Heart left ventricle (tissue), 16 donors: ENCODE measurements at regions not wholly inside any gene's neighbourhood (a gene's known extent, or its start where the extent isn't known, plus 50 kb on each side); places are given as distances from the start of the nearest gene placed in this dataset.

Source experiments
- ATAC-seq, 4 donors: fragments of 200-7000 bp; cut with Tn5 transposase; one replicate each; pipeline ENCODE4 v1.9.1; 2020 to 2022; ENCODE audit warnings: moderate library complexity in 4 of 4, mild to moderate bottlenecking in 3 of 4, moderate number of reproducible peaks in 1 of 4
- DNase-seq, 5 donors: peaks; one replicate each; pipeline ENCODE4 v3.0.0-alpha.2; 2020
- H3K27ac ChIP-seq, 12 donors: fragments of 200-600 bp; sonication (generic) in 4 of 12; one replicate each; pipeline versions ENCODE4 v1.5.0 to v1.8.0; 2016 to 2022; ENCODE audit warnings: mild to moderate bottlenecking in 2 of 12
- H3K27me3 ChIP-seq, 9 donors: fragments of 200-600 bp; sonication (generic) in 2 of 9; one replicate each; pipeline versions ENCODE4 v1.5.1 to v1.8.0; 2016 to 2022; ENCODE audit warnings: mild to moderate bottlenecking in 3 of 9
- H3K36me3 ChIP-seq, 9 donors: fragments of 200-600 bp; sonication (generic) in 2 of 9; one replicate each; pipeline versions ENCODE4 v1.5.0 to v1.8.0; 2018 to 2022; ENCODE audit warnings: mild to moderate bottlenecking in 2 of 9
- H3K4me1 ChIP-seq, 12 donors: fragments of 200-600 bp; sonication (generic) in 4 of 12; one replicate each; pipeline versions ENCODE4 v1.5.0 to v1.8.0; 2016 to 2022; ENCODE audit warnings: mild to moderate bottlenecking in 3 of 12
- H3K4me3 ChIP-seq, 12 donors: fragments of 200-600 bp; sonication (generic) in 4 of 12; one replicate each; pipeline versions ENCODE4 v1.5.0 to v1.8.0; 2017 to 2022; ENCODE audit warnings: mild to moderate bottlenecking in 9 of 12, moderate library complexity in 4 of 12
- H3K9me3 ChIP-seq, 12 donors: fragments of 200-600 bp; sonication (generic) in 4 of 12; one replicate each; pipeline versions ENCODE4 v1.5.0 to v1.8.0; 2016 to 2022; ENCODE audit warnings: mild to moderate bottlenecking in 1 of 12
- POLR2A ChIP-seq, 2 donors: fragments of 450-650 bp; IDR thresholded peaks; one replicate each; pipeline ENCODE4 v1.6.1; 2017; ENCODE audit warnings: antibody characterized with exemption in 2 of 2, mild to moderate bottlenecking in 2 of 2, moderate library complexity in 2 of 2
- whole genome bisulfite sequencing, 4 donors: extraction: QIAGEN DNeasy Blood & Tissue Kit in 2 of 4; methylation state at CpG; one replicate each; pipeline versions ENCODE4 v1.1.5 to v1.1.7; 2013 to 2018; 5-methylcytosine and 5-hydroxymethylcytosine counted together
- intact Hi-C, 10 donors: fragments of 100-400 bp; cut with DNase I; formaldehyde crosslinking; loops; one replicate each; pipeline versions ENCODE4 v1.11.1 to v1.14.2; 2022
- TF ChIP-seq, protein P1 (sequence below), 12 donors: fragments of 200-600 bp; sonication (generic) in 4 of 12; IDR thresholded peaks; one replicate each; pipeline versions ENCODE4 v1.5.0 to v1.8.0; 2018 to 2022; ENCODE audit warnings: antibody characterized with exemption in 12 of 12, mild to moderate bottlenecking in 5 of 12
- donor health status: ischemic (EF 13 %, LVEDD 7.1; RV severe dilation, severe dysfunction).
- donor health status: healthy with polysubstance abuse.
- donor health status: DM: no; HTN: yes; CAD: no.
- donor health status: DM: no; HTN: no; CAD: no.
- donor health status: ischemic (EF 25% LVEDD 6.9; RV normal size, moderate dysfunction).
- donor health status: ischemic (EF 25% LVEDD 5.7; RV mildly dilated, moderate dysfunction).
- donor health status: healthy.
- donor health status: DM: yes; HTN: yes; CAD: no.
- donor health status: ischemic (EF 35%, LVEDD 5.7; RV mildly dilated, moderate dysfunction).
- donor health status: nonischemic (EF 11% LVEDD 7.7; RV severe dilation, severe dysfunction).
- donor health status: DM: yes; HTN: yes; CAD: no.
- donor health status: PGD.
- donor health status: ischemic (EF 29% LVEDD 5.4; RV normal size, mild dysfunction).
- donor health status: nonischemic (EF 23%, LVEDD 6.1; RV moderate dilation, normal function).

DNA sequence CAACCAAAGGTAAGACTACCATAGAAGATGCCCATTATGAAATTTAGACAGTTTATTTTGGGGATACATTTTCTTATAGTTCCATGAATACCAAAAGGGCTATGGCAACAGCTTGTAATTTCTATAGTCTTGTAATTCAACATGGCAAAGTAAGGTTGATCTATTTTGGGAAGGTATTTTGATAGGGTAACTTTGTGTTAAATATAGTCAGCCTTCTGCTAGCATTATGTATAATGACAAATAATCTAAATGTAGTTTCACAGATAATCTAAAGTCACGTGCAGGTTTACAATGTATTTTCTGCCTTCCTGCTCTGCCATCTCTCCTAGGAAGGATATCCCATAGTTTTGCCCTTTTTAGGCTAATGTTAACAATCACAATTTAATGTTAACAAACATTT, 85.9 kb upstream of the DPH5 start:
- no peak for TF ChIP-seq POLR2A (IDR thresholded peaks at IDR 0.05)
- TF ChIP-seq, protein P1, sequence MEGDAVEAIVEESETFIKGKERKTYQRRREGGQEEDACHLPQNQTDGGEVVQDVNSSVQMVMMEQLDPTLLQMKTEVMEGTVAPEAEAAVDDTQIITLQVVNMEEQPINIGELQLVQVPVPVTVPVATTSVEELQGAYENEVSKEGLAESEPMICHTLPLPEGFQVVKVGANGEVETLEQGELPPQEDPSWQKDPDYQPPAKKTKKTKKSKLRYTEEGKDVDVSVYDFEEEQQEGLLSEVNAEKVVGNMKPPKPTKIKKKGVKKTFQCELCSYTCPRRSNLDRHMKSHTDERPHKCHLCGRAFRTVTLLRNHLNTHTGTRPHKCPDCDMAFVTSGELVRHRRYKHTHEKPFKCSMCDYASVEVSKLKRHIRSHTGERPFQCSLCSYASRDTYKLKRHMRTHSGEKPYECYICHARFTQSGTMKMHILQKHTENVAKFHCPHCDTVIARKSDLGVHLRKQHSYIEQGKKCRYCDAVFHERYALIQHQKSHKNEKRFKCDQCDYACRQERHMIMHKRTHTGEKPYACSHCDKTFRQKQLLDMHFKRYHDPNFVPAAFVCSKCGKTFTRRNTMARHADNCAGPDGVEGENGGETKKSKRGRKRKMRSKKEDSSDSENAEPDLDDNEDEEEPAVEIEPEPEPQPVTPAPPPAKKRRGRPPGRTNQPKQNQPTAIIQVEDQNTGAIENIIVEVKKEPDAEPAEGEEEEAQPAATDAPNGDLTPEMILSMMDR (IDR thresholded peaks at IDR 0.05) = no peak
- 32 to 50% (median 37%) methylated on average over 1 of the region's 1 CpG for WGBS, 4 donors
- Histone ChIP-seq H3K4me1 (peaks cover 2 to 37% (median 22%) of the 10 kb centered on the region in 12 donors), H3K9me3 (peaks cover 0 to 2% (median 0%) of the 10 kb centered on the region in 12 donors), H3K27me3 (no peaks in the 10 kb centered on the region), H3K36me3 (no peaks in the 10 kb centered on the region), H3K27ac (peak overlapping the region in 10 of 12 donors; percentile 46 to 82 (median 61)), H3K4me3 (no peak overlapping the region)
- no peak for DNase-seq
- peak in 2 of 4 donors; percentile 24 to 26 for ATAC-seq
- intact Hi-C loops = no loop called here

DNA sequence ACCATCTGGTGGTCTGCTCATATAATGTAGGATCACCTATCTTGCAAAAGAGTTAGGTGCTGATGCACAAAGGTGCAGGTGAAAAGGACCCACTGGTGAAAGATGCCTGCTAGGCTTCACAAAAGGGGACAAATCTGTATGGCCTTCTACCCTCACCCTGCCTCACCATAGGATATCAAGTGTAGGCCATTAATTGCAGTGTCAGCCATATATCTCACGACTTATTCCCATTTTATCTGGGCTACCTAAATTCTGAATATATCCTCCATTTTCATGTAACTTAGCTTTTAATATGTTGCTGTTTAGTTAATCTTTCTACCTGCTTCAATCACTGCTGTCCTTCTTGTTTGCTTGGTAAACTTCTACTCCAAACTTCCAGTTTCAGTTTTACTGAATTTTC, 84.2 kb upstream of the DPH5 start:
- WGBS, 4 donors = 0 to 100% (median 94%) methylated on average over 1 of the region's 1 CpG
- peaks cover 2 to 39% (median 20%) of the 10 kb centered on the region in 12 donors for H3K4me1 ChIP-seq
- peaks cover 0 to 2% (median 0%) of the 10 kb centered on the region in 12 donors for H3K9me3 ChIP-seq
- H3K27ac ChIP-seq = no peak overlapping the region
- intact Hi-C loops = loop anchor here in 2 of 10 donors (5.0 to 10.0 kb wide), 2 partner anchors 42 to 85 kb away; partner anchors contain the start of gene DPH5 (in 1 of the 2)
- no peaks in the 10 kb centered on the region for H3K27me3 ChIP-seq
- no peak overlapping the region for H3K4me3 ChIP-seq
- ATAC-seq (no peak), DNase-seq (no peak)
- H3K36me3 ChIP-seq = no peaks in the 10 kb centered on the region
- TF ChIP-seq POLR2A (IDR thresholded peaks at IDR 0.05) = no peak
- TF ChIP-seq, protein P1 (IDR thresholded peaks at IDR 0.05) = no peak

DNA sequence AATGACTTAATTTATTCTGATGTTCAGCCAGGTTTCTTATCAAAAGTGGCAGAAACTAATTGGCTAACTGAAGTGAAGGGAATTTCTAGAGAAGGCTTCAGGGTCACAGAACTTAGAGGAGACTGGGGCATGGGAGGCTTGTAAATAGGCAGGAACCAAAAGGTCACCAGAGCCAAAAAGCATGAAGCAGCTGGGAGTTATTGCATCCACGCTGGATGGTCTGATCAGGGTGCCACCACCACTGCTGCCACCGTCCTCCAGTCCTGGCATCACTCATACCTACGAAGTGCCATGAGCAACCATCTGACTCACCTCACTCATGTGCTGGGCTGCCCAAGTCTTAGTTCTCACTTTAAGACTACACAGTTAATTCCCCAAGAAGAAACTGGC, 82.5 kb upstream of the DPH5 start:
- no peaks in the 10 kb centered on the region for H3K27me3 ChIP-seq
- DNase-seq = no peak
- H3K4me3 ChIP-seq = no peak overlapping the region
- peaks cover 2 to 39% (median 20%) of the 10 kb centered on the region in 12 donors for H3K4me1 ChIP-seq
- H3K9me3 ChIP-seq = no peaks in the 10 kb centered on the region
- TF ChIP-seq, protein P1 (IDR thresholded peaks at IDR 0.05) = no peak
- no peak for TF ChIP-seq POLR2A (IDR thresholded peaks at IDR 0.05)
- WGBS, 4 donors = 60 to 70% (median 65%) methylated on average over 3 of the region's 3 CpGs
- ATAC-seq = peak in 2 of 4 donors; percentile 16 to 44
- no peak overlapping the region for H3K27ac ChIP-seq
- H3K36me3 ChIP-seq = no peaks in the 10 kb centered on the region
- intact Hi-C loops = loop anchor here in 2 of 10 donors (5.0 to 10.0 kb wide), 2 partner anchors 41 to 83 kb away; partner anchors contain the start of gene DPH5 (in 1 of the 2)

DNA sequence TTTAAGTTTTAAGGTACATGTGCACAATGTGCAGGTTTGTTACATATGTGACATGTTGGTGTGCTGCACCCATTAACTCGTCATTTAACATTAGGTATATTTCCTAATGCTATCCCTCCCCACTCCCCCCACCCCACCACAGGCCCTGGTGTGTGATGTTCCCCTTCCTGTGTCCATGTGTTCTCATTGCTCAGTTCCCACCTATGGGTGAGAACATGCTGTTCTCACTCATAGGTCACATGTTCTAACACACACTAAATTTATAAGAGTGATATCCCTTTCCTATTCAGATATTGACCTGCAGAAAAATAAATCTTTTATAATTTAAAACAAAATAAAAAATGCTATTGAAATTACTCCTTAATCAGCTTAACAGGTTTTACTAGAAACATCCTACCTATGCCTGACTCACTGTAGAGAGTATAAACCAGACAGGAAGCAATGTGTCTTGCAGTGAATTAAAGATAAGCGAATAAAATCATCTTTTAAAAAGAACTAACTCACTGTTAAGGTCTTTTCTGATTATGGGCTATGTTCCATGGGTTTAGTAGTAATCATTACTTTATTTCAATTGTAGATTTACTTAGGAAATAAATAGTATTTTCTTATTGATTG, 82.0 kb upstream of the DPH5 start:
- H3K36me3 ChIP-seq = no peaks in the 10 kb centered on the region
- no peaks in the 10 kb centered on the region for H3K27me3 ChIP-seq
- ATAC-seq = peak in 1 of 4 donors; percentile 54
- no peaks in the 10 kb centered on the region for H3K9me3 ChIP-seq
- H3K27ac ChIP-seq = no peak overlapping the region
- no peak overlapping the region for H3K4me3 ChIP-seq
- WGBS, 4 donors = 65 to 80% (median 73%) methylated on average over 2 of the region's 2 CpGs
- intact Hi-C loops = loop anchor here in 2 of 10 donors (5.0 to 10.0 kb wide), 2 partner anchors 40 to 83 kb away; partner anchors contain the start of gene DPH5 (in 1 of the 2)
- no peak for DNase-seq
- TF ChIP-seq, protein P1 (IDR thresholded peaks at IDR 0.05) = no peak
- TF ChIP-seq POLR2A (IDR thresholded peaks at IDR 0.05) = no peak
- peaks cover 2 to 37% (median 20%) of the 10 kb centered on the region in 12 donors for H3K4me1 ChIP-seq
